ENCODE measurements at regions not wholly inside any gene's neighbourhood (a gene's known extent, or its start where the extent isn't known, plus 50 kb on each side); places are given as distances from the start of the nearest gene placed in this dataset.

- TF ChIP-seq EZH2 (IDR thresholded peaks at IDR 0.05; ENCODE audit: low read length) = no peak
- no peak for TF ChIP-seq CTCF (optimal IDR thresholded peaks at IDR 0.05 in 1 of 3, IDR thresholded peaks at IDR 0.05 in 1 of 3, conservative IDR thresholded peaks at IDR 0.05 in 1 of 3; ENCODE audit: extremely low read depth in 1 of 3, insufficient read depth in 2 of 3, low read length in 3 of 3)
Measured at GRCh38 chr4:132592340-132592739, 556.8 kb upstream of the PCDH10 start.
